Heart left ventricle (tissue), 16 donors: ENCODE measurements at regions not wholly inside any gene's neighbourhood (a gene's known extent, or its start where the extent isn't known, plus 50 kb on each side); places are given as distances from the start of the nearest gene placed in this dataset.

Source experiments
- ATAC-seq, 4 donors: fragments of 200-7000 bp; cut with Tn5 transposase; one replicate each; pipeline ENCODE4 v1.9.1; 2020 to 2022; ENCODE audit warnings: moderate library complexity in 4 of 4, mild to moderate bottlenecking in 3 of 4, moderate number of reproducible peaks in 1 of 4
- DNase-seq, 5 donors: peaks; one replicate each; pipeline ENCODE4 v3.0.0-alpha.2; 2020
- H3K27ac ChIP-seq, 12 donors: fragments of 200-600 bp; sonication (generic) in 4 of 12; one replicate each; pipeline versions ENCODE4 v1.5.0 to v1.8.0; 2016 to 2022; ENCODE audit warnings: mild to moderate bottlenecking in 2 of 12
- H3K27me3 ChIP-seq, 9 donors: fragments of 200-600 bp; sonication (generic) in 2 of 9; one replicate each; pipeline versions ENCODE4 v1.5.1 to v1.8.0; 2016 to 2022; ENCODE audit warnings: mild to moderate bottlenecking in 3 of 9
- H3K36me3 ChIP-seq, 9 donors: fragments of 200-600 bp; sonication (generic) in 2 of 9; one replicate each; pipeline versions ENCODE4 v1.5.0 to v1.8.0; 2018 to 2022; ENCODE audit warnings: mild to moderate bottlenecking in 2 of 9
- H3K4me1 ChIP-seq, 12 donors: fragments of 200-600 bp; sonication (generic) in 4 of 12; one replicate each; pipeline versions ENCODE4 v1.5.0 to v1.8.0; 2016 to 2022; ENCODE audit warnings: mild to moderate bottlenecking in 3 of 12
- H3K4me3 ChIP-seq, 12 donors: fragments of 200-600 bp; sonication (generic) in 4 of 12; one replicate each; pipeline versions ENCODE4 v1.5.0 to v1.8.0; 2017 to 2022; ENCODE audit warnings: mild to moderate bottlenecking in 9 of 12, moderate library complexity in 4 of 12
- H3K9me3 ChIP-seq, 12 donors: fragments of 200-600 bp; sonication (generic) in 4 of 12; one replicate each; pipeline versions ENCODE4 v1.5.0 to v1.8.0; 2016 to 2022; ENCODE audit warnings: mild to moderate bottlenecking in 1 of 12
- POLR2A ChIP-seq, 2 donors: fragments of 450-650 bp; IDR thresholded peaks; one replicate each; pipeline ENCODE4 v1.6.1; 2017; ENCODE audit warnings: antibody characterized with exemption in 2 of 2, mild to moderate bottlenecking in 2 of 2, moderate library complexity in 2 of 2
- WGBS, 4 donors: extraction: QIAGEN DNeasy Blood & Tissue Kit in 2 of 4; methylation state at CpG; one replicate each; pipeline versions ENCODE4 v1.1.5 to v1.1.7; 2013 to 2018; 5-methylcytosine and 5-hydroxymethylcytosine counted together
- intact Hi-C, 10 donors: fragments of 100-400 bp; cut with DNase I; formaldehyde crosslinking; loops; one replicate each; pipeline versions ENCODE4 v1.11.1 to v1.14.2; 2022
- TF ChIP-seq, protein P1 (sequence below), 12 donors: fragments of 200-600 bp; sonication (generic) in 4 of 12; IDR thresholded peaks; one replicate each; pipeline versions ENCODE4 v1.5.0 to v1.8.0; 2018 to 2022; ENCODE audit warnings: antibody characterized with exemption in 12 of 12, mild to moderate bottlenecking in 5 of 12
- donor health status: ischemic (EF 13 %, LVEDD 7.1; RV severe dilation, severe dysfunction).
- donor health status: healthy with polysubstance abuse.
- donor health status: DM: no; HTN: yes; CAD: no.
- donor health status: DM: no; HTN: no; CAD: no.
- donor health status: ischemic (EF 25% LVEDD 6.9; RV normal size, moderate dysfunction).
- donor health status: ischemic (EF 25% LVEDD 5.7; RV mildly dilated, moderate dysfunction).
- donor health status: healthy.
- donor health status: DM: yes; HTN: yes; CAD: no.
- donor health status: ischemic (EF 35%, LVEDD 5.7; RV mildly dilated, moderate dysfunction).
- donor health status: nonischemic (EF 11% LVEDD 7.7; RV severe dilation, severe dysfunction).
- donor health status: DM: yes; HTN: yes; CAD: no.
- donor health status: PGD.
- donor health status: ischemic (EF 29% LVEDD 5.4; RV normal size, mild dysfunction).
- donor health status: nonischemic (EF 23%, LVEDD 6.1; RV moderate dilation, normal function).

- intact Hi-C loops: no loop called here
- Histone ChIP-seq H3K36me3 (no peaks in the 10 kb centered on the region), H3K27me3 (no peaks in the 10 kb centered on the region), H3K4me3 (no peak overlapping the region), H3K27ac (no peak overlapping the region), H3K9me3 (peaks cover 0 to 2% (median 0%) of the 10 kb centered on the region in 12 donors), H3K4me1 (no peaks in the 10 kb centered on the region)
- ATAC-seq (no peak), DNase-seq (no peak)
- TF ChIP-seq, protein P1, sequence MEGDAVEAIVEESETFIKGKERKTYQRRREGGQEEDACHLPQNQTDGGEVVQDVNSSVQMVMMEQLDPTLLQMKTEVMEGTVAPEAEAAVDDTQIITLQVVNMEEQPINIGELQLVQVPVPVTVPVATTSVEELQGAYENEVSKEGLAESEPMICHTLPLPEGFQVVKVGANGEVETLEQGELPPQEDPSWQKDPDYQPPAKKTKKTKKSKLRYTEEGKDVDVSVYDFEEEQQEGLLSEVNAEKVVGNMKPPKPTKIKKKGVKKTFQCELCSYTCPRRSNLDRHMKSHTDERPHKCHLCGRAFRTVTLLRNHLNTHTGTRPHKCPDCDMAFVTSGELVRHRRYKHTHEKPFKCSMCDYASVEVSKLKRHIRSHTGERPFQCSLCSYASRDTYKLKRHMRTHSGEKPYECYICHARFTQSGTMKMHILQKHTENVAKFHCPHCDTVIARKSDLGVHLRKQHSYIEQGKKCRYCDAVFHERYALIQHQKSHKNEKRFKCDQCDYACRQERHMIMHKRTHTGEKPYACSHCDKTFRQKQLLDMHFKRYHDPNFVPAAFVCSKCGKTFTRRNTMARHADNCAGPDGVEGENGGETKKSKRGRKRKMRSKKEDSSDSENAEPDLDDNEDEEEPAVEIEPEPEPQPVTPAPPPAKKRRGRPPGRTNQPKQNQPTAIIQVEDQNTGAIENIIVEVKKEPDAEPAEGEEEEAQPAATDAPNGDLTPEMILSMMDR (IDR thresholded peaks at IDR 0.05): no peak
- TF ChIP-seq POLR2A (IDR thresholded peaks at IDR 0.05): no peak
- 75 to 87% (median 78%) methylated on average over 2 of the region's 2 CpGs for WGBS, 4 donors
Measured at GRCh38 chr11:109791337-109791736, 301.9 kb upstream of the ZC3H12C start.

DNA sequence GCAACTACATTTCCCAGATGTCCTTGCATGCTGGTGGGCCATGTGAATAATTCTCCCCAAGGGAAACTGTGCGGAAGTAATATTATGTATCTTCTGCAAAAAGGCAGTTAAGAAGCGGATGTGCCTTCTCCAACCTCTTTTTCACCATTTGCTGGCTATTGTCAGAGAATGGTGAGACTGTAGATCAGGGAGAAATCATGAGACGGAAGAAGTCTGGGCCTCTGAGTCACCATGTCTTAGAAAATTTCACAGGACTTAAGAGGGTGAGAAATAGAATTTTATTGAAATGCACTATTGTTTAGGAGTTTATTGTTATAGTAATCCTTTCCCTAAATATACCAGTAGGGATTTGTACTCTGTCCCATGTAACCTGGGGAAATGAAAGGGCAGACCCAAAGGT is 298.7 kb upstream of the ZC3H12C start:
- H3K27ac ChIP-seq: no peak overlapping the region
- no peaks in the 10 kb centered on the region for H3K4me1 ChIP-seq
- H3K9me3 ChIP-seq: peaks cover 0 to 7% (median 0%) of the 10 kb centered on the region in 12 donors
- H3K4me3 ChIP-seq: no peak overlapping the region
- H3K36me3 ChIP-seq: no peaks in the 10 kb centered on the region
- DNase-seq (no peak), ATAC-seq (no peak)
- intact Hi-C loops: no loop called here
- H3K27me3 ChIP-seq: no peaks in the 10 kb centered on the region
- WGBS, 4 donors: 85 to 90% (median 88%) methylated on average over 3 of the region's 3 CpGs
- TF ChIP-seq, protein P1 (IDR thresholded peaks at IDR 0.05): no peak
- TF ChIP-seq POLR2A (IDR thresholded peaks at IDR 0.05): no peak

DNA sequence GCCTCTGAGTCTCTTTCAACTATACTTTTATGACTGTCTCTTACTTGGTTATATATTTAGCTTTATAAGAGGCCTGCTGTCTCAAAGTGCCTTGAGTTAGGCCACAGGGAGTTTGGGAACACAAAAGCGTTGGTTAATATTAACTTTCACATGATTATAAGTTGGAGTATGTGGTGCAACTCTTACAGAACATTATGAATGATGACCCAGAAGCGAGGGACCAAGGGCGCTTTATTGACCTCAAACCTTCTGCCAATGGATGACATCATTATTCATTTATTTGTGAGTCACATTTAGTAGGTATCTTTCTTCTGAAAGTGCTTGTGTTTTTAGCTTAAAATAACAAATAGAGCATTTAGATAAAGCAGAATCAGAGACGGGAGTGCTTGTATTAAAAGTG is 298.0 kb upstream of the ZC3H12C start:
- no peak overlapping the region for H3K27ac ChIP-seq
- H3K27me3 ChIP-seq: no peaks in the 10 kb centered on the region
- H3K4me1 ChIP-seq: no peaks in the 10 kb centered on the region
- no peak for TF ChIP-seq POLR2A (IDR thresholded peaks at IDR 0.05)
- TF ChIP-seq, protein P1 (IDR thresholded peaks at IDR 0.05): no peak
- 64 to 81% (median 67%) methylated on average over 4 of the region's 4 CpGs for WGBS, 4 donors
- no peaks in the 10 kb centered on the region for H3K36me3 ChIP-seq
- peaks cover 0 to 7% (median 0%) of the 10 kb centered on the region in 12 donors for H3K9me3 ChIP-seq
- ATAC-seq: no peak
- no peak overlapping the region for H3K4me3 ChIP-seq
- intact Hi-C loops: no loop called here
- DNase-seq: no peak

DNA sequence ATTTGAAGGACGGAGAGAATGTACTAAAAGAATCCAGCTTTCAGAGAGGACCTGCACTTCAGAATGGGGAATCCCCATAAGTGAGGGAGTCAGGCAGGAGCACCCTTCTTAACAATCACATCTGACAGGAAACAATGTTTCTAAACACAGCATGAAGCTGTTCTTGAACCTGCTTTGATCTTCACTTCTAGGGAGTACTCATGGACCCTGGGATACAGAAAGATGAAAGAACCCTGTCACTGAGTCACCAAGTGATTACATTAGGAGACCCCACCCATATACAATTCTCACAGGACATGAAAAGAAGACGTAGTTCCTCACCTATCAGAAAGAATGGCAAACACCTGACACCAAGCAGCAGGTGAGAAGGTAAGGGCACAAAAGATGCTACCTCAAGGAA is 296.9 kb upstream of the ZC3H12C start:
- 58 to 90% (median 75%) methylated on average over 2 of the region's 2 CpGs for WGBS, 4 donors
- intact Hi-C loops: no loop called here
- Histone ChIP-seq H3K27me3 (no peaks in the 10 kb centered on the region), H3K4me1 (no peaks in the 10 kb centered on the region), H3K9me3 (peaks cover 0 to 7% (median 0%) of the 10 kb centered on the region in 12 donors), H3K27ac (no peak overlapping the region), H3K4me3 (no peak overlapping the region), H3K36me3 (no peaks in the 10 kb centered on the region)
- no peak for DNase-seq
- no peak for ATAC-seq
- TF ChIP-seq, protein P1 (IDR thresholded peaks at IDR 0.05): no peak
- TF ChIP-seq POLR2A (IDR thresholded peaks at IDR 0.05): no peak
